SJCRH30 (cell line): ENCODE measurements at regions not wholly inside any gene's neighbourhood (a gene's known extent, or its start where the extent isn't known, plus 50 kb on each side); places are given as distances from the start of the nearest gene placed in this dataset.

Source experiments
- DNase-seq, 2 experiments: peaks; one replicate each; pipeline ENCODE4 v3.0.0-alpha.2; 2015 to 2020
- H3K27ac ChIP-seq: fragments of 250-450 bp; sonication (Bioruptor Pico); 2 replicates; pipeline ENCODE4 v1.5.1; 2020; ENCODE audit warnings: mild to moderate bottlenecking, moderate library complexity
- H3K27me3 ChIP-seq: fragments of 250-450 bp; sonication (Bioruptor Pico); 2 replicates; pipeline ENCODE4 v1.5.1; 2020; ENCODE audit warnings: mild to moderate bottlenecking, moderate library complexity
- H3K36me3 ChIP-seq: fragments of 250-450 bp; sonication (Bioruptor Pico); 2 replicates; pipeline ENCODE4 v1.5.1; 2020; ENCODE audit warnings: mild to moderate bottlenecking, moderate library complexity
- H3K4me1 ChIP-seq: fragments of 250-450 bp; sonication (Bioruptor Pico); 2 replicates; pipeline ENCODE4 v1.5.1; 2020; ENCODE audit warnings: mild to moderate bottlenecking, moderate library complexity
- H3K4me3 ChIP-seq: fragments of 250-450 bp; sonication (Bioruptor Pico); 2 replicates; pipeline ENCODE4 v1.5.1; 2020; ENCODE audit warnings: mild to moderate bottlenecking, moderate library complexity
- H3K9me3 ChIP-seq: fragments of 250-450 bp; sonication (Bioruptor Pico); replicated peaks from 2 replicates; pipeline ENCODE4 v1.5.1; 2020; ENCODE audit warnings: mild to moderate bottlenecking, moderate library complexity

DNA sequence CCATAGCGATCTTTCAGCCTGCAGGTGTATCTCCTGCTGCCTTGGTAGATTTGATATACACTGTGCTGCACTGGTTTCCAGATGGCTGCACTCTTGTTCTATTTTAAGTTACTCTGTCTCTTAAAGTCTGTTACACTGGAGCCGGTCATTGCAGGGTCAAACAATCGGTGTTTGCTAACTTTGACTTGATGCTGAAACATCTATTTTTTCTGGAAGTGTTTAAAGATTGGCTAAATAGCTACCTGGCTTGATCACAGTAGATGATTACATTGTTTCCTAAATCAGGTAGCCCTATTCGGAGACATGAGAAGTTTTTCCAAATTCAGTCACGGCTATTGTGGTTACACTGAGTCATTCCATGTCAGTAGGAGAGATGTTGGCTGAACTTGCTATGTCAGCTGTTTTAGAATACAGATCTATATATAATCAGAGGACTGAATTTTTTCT lies 574.8 kb downstream of the ETV1 start:
- Histone ChIP-seq H3K27ac (peak overlapping the region; percentile 65), H3K27me3 (no peaks in the 10 kb centered on the region), H3K36me3 (no peaks in the 10 kb centered on the region), H3K4me3 (peak overlapping the region; percentile 42), H3K9me3 (no peaks in the 10 kb centered on the region), H3K4me1 (peaks cover 10% of the 10 kb centered on the region)
- peak; percentile 15 to 68 for DNase-seq

DNA sequence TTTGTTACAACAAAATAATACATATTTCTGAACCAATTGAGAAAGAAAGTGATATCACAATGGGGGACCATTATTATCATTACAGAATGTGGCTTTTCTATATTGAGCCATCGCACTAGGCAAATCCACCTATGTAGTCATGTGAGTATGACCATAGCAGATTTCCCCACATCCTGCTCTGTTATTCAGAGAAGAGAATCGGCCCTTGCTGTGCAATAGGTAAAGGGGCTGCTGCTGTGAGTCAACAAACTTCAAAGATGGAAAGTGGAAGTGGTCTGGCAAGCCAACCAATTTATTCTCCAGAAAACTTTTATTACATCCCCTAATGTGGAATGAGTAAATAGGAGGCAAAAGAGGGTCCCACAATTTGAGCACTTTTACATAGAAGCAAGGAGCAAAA lies 573.4 kb downstream of the ETV1 start:
- no peak overlapping the region; the same call in 1 of the 2 replicates for H3K27ac ChIP-seq
- no peaks in the 10 kb centered on the region for H3K27me3 ChIP-seq
- H3K4me3 ChIP-seq = no peak overlapping the region
- no peaks in the 10 kb centered on the region for H3K9me3 ChIP-seq
- DNase-seq = no peak
- no peaks in the 10 kb centered on the region for H3K36me3 ChIP-seq
- peaks cover 10% of the 10 kb centered on the region for H3K4me1 ChIP-seq

DNA sequence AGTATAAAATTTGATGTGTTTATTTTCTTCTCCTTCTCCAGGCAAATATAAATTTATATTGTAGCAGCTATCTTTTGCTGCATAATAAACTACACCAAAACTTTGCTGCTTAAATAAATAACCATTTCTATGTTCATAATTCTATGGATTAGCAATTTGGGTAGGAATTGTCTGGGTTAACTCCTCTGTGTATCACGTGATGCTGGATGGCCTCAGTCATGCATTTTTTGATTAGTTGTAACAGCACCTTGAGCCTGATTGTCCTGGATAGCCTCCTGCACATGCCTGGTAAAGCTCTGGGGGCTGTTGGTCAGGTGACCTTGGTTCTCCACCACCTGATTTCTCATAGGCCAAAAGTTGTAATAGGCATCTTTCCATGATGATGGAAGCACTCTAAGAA lies 572.9 kb downstream of the ETV1 start:
- Histone ChIP-seq H3K36me3 (no peaks in the 10 kb centered on the region), H3K27ac (no peak overlapping the region), H3K4me3 (no peak overlapping the region), H3K9me3 (no peaks in the 10 kb centered on the region), H3K4me1 (peaks cover 10% of the 10 kb centered on the region), H3K27me3 (no peaks in the 10 kb centered on the region)
- DNase-seq = no peak

DNA sequence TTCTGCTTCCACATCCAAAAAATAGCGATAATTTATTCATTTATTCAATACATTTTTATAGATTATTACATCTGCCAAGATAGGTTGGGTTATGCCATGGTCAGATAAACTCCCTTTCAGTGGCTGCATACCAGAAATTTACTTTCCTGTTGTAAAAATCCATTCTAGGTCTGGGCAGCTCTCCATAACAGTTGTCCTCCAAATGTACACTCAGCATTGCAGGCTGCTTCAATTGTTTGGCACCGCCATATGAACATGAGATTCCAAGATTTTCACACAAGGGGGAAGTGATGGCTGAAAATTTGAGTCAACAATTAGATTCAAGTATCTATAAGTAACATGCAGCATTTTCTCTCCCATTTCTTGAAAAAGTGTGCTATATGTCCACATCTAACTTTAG lies 568.7 kb downstream of the ETV1 start:
- H3K4me1 ChIP-seq = no peaks in the 10 kb centered on the region
- H3K4me3 ChIP-seq = no peak overlapping the region
- H3K9me3 ChIP-seq = no peaks in the 10 kb centered on the region
- no peak for DNase-seq
- no peak overlapping the region for H3K27ac ChIP-seq
- H3K27me3 ChIP-seq = no peaks in the 10 kb centered on the region
- H3K36me3 ChIP-seq = no peaks in the 10 kb centered on the region

DNA sequence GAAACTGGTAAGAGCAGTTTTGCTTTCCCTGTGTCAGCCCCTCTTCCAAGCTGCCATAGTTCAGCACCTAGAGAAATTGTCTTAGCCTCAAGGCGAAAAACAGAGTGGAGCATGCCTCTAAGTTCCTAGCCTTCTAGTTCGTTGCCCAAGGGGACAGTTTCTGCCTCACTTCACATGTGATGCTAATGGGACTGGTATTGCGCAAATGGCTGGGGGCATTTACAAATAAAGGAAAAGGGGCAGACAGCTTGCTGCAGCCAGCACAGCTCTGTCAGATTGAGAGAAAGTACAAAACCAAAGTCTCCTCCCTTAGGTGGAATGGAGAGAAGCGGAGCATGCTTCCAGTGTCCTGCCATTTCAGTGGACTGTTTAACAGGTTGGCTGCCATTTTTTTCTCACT lies 567.7 kb downstream of the ETV1 start:
- H3K36me3 ChIP-seq = no peaks in the 10 kb centered on the region
- H3K27me3 ChIP-seq = no peaks in the 10 kb centered on the region
- no peak overlapping the region for H3K27ac ChIP-seq
- no peaks in the 10 kb centered on the region for H3K4me1 ChIP-seq
- no peak overlapping the region for H3K4me3 ChIP-seq
- no peaks in the 10 kb centered on the region for H3K9me3 ChIP-seq
- no peak for DNase-seq

DNA sequence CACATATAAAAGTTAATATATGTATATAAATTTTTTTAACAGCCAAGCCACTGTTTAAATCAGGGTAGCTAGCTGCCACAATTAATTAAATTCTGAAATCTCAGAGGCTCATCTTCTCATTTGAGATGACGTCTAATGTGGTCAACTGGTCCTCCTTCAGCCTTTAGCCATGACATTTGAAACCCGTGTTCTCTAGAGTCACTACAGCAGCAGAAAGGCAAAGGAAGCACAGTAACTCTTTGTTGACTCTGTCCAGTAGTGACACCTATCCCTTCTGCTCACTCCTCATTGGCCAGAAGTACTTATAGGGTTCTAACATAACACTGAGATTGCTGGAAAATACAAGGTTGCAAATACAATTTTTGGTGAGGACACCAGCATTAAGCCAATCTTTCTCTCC lies 555.5 kb downstream of the ETV1 start:
- H3K4me3 ChIP-seq = no peak overlapping the region
- no peaks in the 10 kb centered on the region for H3K27me3 ChIP-seq
- DNase-seq = peak; percentile 9 to 63
- H3K9me3 ChIP-seq = no peaks in the 10 kb centered on the region
- 0 out of 2 replicates have a peak, but pooled peaks cover 4% of the 10 kb centered on the region for H3K4me1 ChIP-seq
- no peak overlapping the region for H3K27ac ChIP-seq
- H3K36me3 ChIP-seq = no peaks in the 10 kb centered on the region

DNA sequence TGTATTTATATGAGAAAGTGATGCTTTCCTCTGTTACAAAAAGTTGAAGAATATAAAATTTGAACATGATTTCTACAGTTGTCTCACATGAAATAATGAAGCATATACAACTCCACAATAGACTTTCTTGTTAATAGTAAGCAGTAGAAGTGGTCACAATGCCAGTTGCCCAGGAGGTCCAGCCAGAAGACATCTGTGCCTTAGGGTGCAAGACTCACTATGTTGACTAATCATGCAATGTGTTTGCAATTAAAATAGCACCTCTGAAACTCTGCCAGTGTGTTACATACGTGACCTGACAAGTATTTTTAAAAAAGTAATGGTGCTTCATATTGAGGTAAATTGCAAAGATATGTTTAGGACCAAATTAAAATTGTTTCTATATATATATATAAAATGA lies 547.2 kb downstream of the ETV1 start:
- no peak for DNase-seq
- Histone ChIP-seq H3K4me3 (no peak overlapping the region), H3K27me3 (no peaks in the 10 kb centered on the region), H3K4me1 (no peaks in the 10 kb centered on the region), H3K36me3 (no peaks in the 10 kb centered on the region), H3K9me3 (no peaks in the 10 kb centered on the region), H3K27ac (no peak overlapping the region)

DNA sequence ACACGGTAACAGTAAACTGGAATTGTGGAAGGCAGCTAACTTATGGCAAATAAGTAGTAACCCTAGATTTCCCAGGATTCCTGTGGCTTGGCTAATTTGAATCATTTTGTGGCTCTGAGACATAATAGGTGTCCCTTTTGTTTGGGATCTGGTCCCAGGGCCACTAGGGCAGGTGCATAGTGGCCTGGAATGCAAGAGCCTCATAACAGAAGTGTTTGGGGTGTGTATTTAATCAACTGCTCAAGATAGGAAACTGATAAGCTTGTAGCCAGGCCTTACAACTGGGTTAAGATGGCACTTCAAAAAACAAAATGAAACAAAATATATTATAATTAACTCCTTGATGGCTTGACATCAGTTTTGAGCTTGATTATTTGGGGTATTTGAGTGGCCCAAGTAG lies 541.8 kb downstream of the ETV1 start:
- no peaks in the 10 kb centered on the region for H3K27me3 ChIP-seq
- no peak for DNase-seq
- H3K4me3 ChIP-seq = no peak overlapping the region
- H3K4me1 ChIP-seq = no peaks in the 10 kb centered on the region
- H3K27ac ChIP-seq = no peak overlapping the region
- no peaks in the 10 kb centered on the region for H3K36me3 ChIP-seq
- H3K9me3 ChIP-seq = no peaks in the 10 kb centered on the region

DNA sequence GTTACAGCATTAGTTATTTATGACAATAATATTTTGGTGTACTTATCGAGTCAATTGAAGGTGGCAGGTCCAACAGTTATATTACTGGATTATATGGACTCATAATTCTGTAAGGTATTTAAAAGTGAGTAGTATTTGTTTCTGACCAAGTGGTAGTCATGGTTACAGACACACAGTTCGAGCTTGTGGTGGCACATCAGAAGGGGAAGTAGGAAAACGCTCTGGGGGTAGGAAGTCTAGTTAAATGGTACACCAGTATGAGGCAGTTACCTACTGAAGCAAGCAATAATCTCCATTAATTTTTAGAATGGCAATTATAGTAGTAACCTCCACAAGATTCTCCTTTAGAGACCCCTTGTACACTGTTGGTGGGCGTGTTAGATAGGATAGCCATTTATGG lies 541.2 kb downstream of the ETV1 start:
- no peaks in the 10 kb centered on the region for H3K9me3 ChIP-seq
- H3K27me3 ChIP-seq = no peaks in the 10 kb centered on the region
- H3K27ac ChIP-seq = no peak overlapping the region
- H3K4me1 ChIP-seq = no peaks in the 10 kb centered on the region
- no peak overlapping the region for H3K4me3 ChIP-seq
- H3K36me3 ChIP-seq = no peaks in the 10 kb centered on the region
- no peak for DNase-seq

DNA sequence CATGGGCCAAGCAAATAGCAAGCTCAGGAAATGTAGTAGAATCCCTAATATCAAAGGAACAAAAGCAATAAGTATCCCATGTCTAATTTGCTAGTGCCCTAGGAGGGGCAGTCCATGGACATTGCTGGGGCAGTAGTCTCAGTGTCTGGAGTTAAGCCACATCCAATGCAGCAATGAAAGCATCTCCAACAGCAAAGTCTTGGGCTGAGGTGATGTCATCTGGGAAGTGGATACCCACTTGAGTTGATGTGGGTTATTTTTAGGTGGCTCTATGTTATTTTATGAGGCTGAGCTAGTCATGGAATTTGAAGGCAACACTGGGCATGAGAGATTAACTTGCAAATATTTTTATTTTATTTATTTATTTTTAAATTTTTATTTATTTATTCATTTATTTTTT lies 540.0 kb downstream of the ETV1 start:
- peak; percentile 7 to 25 for DNase-seq
- no peak overlapping the region for H3K27ac ChIP-seq
- H3K4me3 ChIP-seq = no peak overlapping the region
- no peaks in the 10 kb centered on the region for H3K36me3 ChIP-seq
- no peaks in the 10 kb centered on the region for H3K4me1 ChIP-seq
- no peaks in the 10 kb centered on the region for H3K9me3 ChIP-seq
- no peaks in the 10 kb centered on the region for H3K27me3 ChIP-seq

DNA sequence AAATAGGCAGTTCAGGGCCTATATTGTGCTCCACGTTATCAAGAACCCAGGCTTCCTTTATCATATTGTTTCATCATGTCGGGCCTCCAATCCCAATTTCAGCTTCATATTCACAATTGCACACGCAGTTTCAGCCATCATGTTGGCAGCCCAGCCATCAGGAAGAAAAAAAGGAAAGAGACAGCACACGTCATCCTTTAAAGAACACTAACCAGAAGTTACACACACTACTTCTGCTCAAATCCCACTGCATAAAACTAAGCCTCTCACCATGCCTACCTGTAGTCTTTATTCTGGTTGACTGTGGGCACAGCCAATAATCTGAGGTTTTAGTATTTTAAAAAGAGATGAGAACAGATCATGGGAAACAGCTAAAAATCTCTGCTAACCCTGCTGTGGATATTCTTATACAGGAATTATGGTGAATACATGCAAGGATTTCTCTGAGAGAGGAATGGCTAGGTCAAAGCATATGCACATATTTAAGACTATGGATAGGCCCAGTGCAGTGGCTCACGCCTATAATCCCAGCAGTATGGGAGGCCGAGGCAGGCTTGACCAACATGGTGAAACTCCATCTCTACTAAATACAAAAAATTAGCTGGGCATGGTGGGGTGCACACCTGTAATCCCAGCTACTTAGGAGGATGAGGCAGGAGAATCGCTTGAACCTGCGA lies 534.4 kb downstream of the ETV1 start:
- no peaks in the 10 kb centered on the region for H3K4me1 ChIP-seq
- no peaks in the 10 kb centered on the region for H3K9me3 ChIP-seq
- DNase-seq = no peak
- no peak overlapping the region for H3K4me3 ChIP-seq
- no peaks in the 10 kb centered on the region for H3K36me3 ChIP-seq
- no peak overlapping the region for H3K27ac ChIP-seq
- H3K27me3 ChIP-seq = no peaks in the 10 kb centered on the region

DNA sequence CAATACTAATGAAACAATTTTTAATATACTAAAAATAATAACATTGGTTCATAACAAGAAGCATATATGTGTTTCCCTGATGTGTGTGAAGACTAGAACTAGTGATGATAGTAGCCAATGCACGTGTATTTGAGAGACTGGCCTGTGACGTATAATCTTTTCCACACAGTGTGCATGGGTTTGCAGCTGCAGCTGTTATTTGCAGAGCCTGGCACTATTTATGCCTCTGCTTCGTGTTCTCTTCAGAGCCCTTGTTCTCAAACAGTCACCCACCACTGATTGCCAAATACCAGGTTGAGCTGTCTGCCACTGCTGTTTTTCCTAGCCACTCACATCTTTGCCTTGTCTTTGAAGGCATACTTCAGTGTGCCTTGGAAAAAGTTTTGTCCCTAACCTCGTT lies 531.7 kb downstream of the ETV1 start:
- H3K27ac ChIP-seq = no peak overlapping the region
- H3K36me3 ChIP-seq = no peaks in the 10 kb centered on the region
- H3K4me3 ChIP-seq = no peak overlapping the region
- no peaks in the 10 kb centered on the region for H3K9me3 ChIP-seq
- DNase-seq = peak in 1 of 2 experiments; percentile 27
- no peaks in the 10 kb centered on the region for H3K4me1 ChIP-seq
- H3K27me3 ChIP-seq = no peaks in the 10 kb centered on the region

DNA sequence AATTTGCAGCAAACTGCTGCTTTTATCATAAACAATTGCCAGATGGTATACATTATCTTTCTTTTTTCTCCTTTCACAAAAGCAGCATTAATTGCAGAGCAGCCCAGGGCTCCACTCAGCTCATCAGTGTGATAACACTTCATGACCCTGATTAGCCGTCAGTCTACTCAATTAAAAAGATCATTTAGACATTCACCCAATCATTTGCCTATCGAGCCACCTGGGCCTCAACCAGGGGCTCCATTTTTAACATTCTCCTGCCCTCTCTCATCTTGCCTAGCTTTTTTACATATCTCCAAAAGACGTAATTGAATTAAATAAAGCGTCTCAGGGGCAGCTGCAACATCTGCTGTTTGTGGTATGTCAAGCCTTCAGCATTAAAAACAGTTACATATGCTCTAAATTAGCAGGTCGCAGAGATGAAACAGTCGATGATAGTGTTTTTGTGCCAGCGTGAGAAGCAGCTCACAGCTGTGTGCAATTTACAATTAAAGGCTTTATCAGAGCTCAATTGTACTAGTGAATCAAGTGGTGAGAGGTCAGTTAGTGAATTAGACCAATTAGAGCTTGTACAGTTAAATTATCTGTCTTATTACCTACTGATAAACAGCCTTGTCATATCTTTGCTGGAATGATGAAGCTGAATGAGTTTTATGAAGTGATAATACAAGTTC lies 522.5 kb downstream of the ETV1 start:
- no peaks in the 10 kb centered on the region for H3K36me3 ChIP-seq
- no peaks in the 10 kb centered on the region for H3K27me3 ChIP-seq
- H3K4me3 ChIP-seq = no peak overlapping the region
- DNase-seq = peak in 1 of 2 experiments; percentile 21
- no peaks in the 10 kb centered on the region for H3K9me3 ChIP-seq
- H3K27ac ChIP-seq = no peak overlapping the region
- no peaks in the 10 kb centered on the region for H3K4me1 ChIP-seq

DNA sequence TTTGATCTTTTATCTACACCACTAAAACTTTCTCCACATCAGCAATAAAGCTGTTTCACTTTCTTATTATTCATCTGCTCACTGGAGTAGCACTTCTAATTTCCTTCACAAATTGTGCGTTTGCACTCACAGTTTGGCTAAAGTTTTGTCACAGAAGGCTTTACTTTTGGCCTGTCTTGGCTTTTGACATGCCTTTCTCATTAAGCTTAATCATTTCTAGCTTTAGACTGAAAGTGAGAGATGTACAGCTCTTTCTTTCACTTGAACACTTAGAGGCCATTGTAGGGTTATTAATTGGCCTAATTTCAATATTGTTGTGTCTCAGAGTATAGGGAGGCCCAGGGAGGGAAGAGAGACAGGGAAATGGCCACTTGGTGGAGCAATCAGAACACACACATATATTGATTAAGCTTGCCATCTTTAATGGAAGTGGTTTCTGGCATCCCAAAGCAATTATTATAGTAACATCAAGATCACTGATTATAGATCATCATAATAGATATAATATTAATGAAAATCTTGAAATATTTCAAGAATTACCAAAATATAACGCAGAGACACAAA lies 512.5 kb downstream of the ETV1 start:
- DNase-seq = peak in 1 of 2 experiments; percentile 10
- H3K9me3 ChIP-seq = no peaks in the 10 kb centered on the region
- H3K4me3 ChIP-seq = no peak overlapping the region
- no peaks in the 10 kb centered on the region for H3K27me3 ChIP-seq
- no peak overlapping the region for H3K27ac ChIP-seq
- no peaks in the 10 kb centered on the region for H3K4me1 ChIP-seq
- H3K36me3 ChIP-seq = no peaks in the 10 kb centered on the region

DNA sequence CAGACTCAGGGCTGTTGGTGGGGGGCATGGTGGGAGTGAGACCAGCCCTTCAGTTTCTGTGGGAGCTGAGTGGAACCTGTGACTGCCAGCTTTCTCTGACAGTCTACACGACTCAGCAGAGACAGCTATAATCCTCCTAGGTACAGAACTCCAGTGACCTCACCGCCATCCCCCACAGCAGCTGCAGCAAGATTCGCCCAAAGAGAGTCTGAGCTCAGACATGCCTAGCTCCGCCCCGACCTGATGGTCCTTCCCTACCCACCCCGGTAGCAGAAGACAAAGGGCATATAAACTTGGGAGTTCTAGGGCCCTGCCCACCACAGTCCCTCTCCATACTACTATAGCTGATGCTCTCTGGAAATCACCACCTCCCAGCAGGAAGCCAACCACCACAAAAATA lies 500.1 kb downstream of the ETV1 start:
- Histone ChIP-seq H3K4me1 (0 out of 2 replicates have a peak, but pooled peaks cover 6% of the 10 kb centered on the region), H3K27ac (no peak overlapping the region), H3K4me3 (no peak overlapping the region), H3K9me3 (no peaks in the 10 kb centered on the region; the same call in 1 of the 2 replicates), H3K36me3 (no peaks in the 10 kb centered on the region), H3K27me3 (no peaks in the 10 kb centered on the region)
- peak; percentile 57 to 60 for DNase-seq
